Suprapubic skin (tissue), 3 donors: ENCODE measurements at regions not wholly inside any gene's neighbourhood (a gene's known extent, or its start where the extent isn't known, plus 50 kb on each side); places are given as distances from the start of the nearest gene placed in this dataset.

Experiments used
- CTCF ChIP-seq, 2 donors: fragments of 200-600 bp in 1 of 2; fragments of 450-650 bp in 1 of 2; sonication (generic) in 1 of 2; IDR thresholded peaks; one replicate each; pipeline ENCODE4 v1.5.1; 2016 to 2019; ENCODE audit warnings: antibody characterized with exemption in 2 of 2, mild to moderate bottlenecking in 1 of 2, moderate library complexity in 1 of 2
- EP300 ChIP-seq: sonication (generic); formaldehyde crosslinking; IDR thresholded peaks from one replicate; pipeline ENCODE4 v1.6.1; 2017; ENCODE audit warnings: antibody characterized with exemption
- POLR2A ChIP-seq, 2 donors: fragments of 450-650 bp; IDR thresholded peaks; one replicate each; pipeline ENCODE4 v1.6.1; 2017; ENCODE audit warnings: antibody characterized with exemption in 2 of 2, mild to moderate bottlenecking in 2 of 2, moderate library complexity in 2 of 2

- no peak for TF ChIP-seq POLR2A (IDR thresholded peaks at IDR 0.05)
- no peak for TF ChIP-seq CTCF (IDR thresholded peaks at IDR 0.05)
- no peak for TF ChIP-seq EP300
Measured at GRCh38 chrX:95645738-95646137, 1038.9 kb upstream of the DIAPH2 start.
